ENCODE measurements at regions not wholly inside any gene's neighbourhood (a gene's known extent, or its start where the extent isn't known, plus 50 kb on each side); places are given as distances from the start of the nearest gene placed in this dataset.

DNA sequence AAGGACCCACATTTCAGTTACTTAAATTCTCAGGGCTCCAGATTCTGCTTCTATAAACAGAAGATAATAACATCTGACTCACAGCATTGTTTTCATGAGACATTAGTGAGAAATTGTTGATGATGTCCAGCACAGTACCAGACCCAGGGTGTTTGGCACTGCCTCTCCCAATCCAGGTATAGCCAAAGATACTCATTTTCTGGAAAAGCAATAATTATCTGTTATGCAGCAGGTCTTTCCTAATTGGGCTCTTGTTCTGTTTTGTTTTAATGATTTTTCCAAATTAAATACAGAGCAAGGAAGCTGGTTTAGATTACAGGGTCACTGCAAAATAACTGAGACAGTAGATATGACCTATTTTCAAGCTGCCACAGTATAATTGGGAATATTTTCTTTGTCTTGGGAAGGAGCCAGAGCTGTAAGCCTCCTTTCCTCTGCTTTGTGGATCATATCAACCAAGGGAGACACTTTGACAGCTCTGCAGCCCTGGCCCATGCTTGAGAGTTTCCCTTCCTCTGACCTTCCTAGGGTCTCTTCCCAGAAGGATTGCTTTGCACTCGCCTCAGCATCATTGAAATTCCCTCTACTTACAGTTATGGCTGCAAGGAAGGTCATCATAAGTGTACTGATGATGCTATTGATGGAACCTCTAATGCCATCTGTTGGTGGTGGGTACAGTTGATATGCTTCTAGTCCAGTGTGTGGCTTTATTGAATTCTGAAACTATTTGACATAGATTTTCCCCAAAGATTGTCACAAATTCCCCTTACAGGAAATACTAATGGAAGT, 522.4 kb upstream of the ADAMTS9 start:
- H3K4me1 ChIP-seq (ENCODE audit: low read depth): no peaks in the 10 kb centered on the region
- TF ChIP-seq, protein P1, sequence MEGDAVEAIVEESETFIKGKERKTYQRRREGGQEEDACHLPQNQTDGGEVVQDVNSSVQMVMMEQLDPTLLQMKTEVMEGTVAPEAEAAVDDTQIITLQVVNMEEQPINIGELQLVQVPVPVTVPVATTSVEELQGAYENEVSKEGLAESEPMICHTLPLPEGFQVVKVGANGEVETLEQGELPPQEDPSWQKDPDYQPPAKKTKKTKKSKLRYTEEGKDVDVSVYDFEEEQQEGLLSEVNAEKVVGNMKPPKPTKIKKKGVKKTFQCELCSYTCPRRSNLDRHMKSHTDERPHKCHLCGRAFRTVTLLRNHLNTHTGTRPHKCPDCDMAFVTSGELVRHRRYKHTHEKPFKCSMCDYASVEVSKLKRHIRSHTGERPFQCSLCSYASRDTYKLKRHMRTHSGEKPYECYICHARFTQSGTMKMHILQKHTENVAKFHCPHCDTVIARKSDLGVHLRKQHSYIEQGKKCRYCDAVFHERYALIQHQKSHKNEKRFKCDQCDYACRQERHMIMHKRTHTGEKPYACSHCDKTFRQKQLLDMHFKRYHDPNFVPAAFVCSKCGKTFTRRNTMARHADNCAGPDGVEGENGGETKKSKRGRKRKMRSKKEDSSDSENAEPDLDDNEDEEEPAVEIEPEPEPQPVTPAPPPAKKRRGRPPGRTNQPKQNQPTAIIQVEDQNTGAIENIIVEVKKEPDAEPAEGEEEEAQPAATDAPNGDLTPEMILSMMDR (IDR thresholded peaks at IDR 0.05; ENCODE audit: low read depth, low read length): no peak
- DNase-seq (ENCODE audit: low read depth in 1 of 2, low spot score in 1 of 2): no peak
- no peak overlapping the region for H3K27ac ChIP-seq
- no peaks in the 10 kb centered on the region for H3K36me3 ChIP-seq
- no peak overlapping the region for H3K4me3 ChIP-seq
- H3K9me3 ChIP-seq (ENCODE audit: low read depth): no peaks in the 10 kb centered on the region
- no peaks in the 10 kb centered on the region for H3K27me3 ChIP-seq

DNA sequence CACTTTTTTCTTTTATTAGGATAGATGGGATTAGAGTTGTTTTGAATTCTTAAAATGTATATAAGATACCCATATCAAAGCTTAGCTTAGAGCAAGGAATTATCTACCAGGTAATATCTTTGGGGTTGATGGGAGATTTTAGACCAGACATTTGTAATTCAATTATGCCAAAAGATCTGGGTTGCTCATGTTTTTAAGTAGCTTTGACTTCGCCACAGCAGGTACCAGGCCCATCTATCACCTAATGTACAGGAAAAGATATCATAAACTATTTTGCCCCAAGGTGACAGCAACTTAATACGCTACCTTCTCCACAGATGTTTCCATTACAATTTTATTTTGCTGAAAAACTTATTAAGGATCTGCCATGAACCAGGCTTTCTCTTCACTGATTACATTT, 514.6 kb upstream of the ADAMTS9 start:
- H3K27ac ChIP-seq: no peak overlapping the region
- H3K4me1 ChIP-seq (ENCODE audit: low read depth): no peaks in the 10 kb centered on the region
- TF ChIP-seq, protein P1 (IDR thresholded peaks at IDR 0.05; ENCODE audit: low read depth, low read length): no peak
- no peak for DNase-seq (ENCODE audit: low read depth in 1 of 2, low spot score in 1 of 2)
- no peaks in the 10 kb centered on the region for H3K27me3 ChIP-seq
- no peak overlapping the region for H3K4me3 ChIP-seq
- no peaks in the 10 kb centered on the region for H3K9me3 ChIP-seq (ENCODE audit: low read depth)
- no peaks in the 10 kb centered on the region for H3K36me3 ChIP-seq

DNA sequence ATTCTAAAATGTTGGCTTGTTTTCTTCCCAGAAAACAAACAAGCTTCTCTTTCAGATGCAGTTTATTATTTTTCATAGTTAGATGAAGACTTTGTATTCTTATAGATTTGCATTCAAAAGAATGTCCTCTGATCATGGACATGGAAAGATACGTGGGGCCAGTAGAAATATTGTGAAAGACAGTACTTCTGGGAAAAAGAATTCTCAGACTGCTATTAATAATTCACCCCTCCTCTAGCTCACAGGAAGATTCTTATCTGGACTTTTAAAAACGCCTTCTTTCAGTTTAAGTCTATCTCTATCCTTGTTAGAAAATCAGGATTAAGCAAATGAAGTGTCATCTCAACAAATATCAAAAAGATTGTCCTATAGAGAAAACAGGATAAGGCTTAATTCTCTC, 514.1 kb upstream of the ADAMTS9 start:
- Histone ChIP-seq H3K36me3 (no peaks in the 10 kb centered on the region), H3K4me3 (no peak overlapping the region), H3K27ac (no peak overlapping the region), H3K9me3 (ENCODE audit: low read depth) (no peaks in the 10 kb centered on the region), H3K4me1 (ENCODE audit: low read depth) (no peaks in the 10 kb centered on the region), H3K27me3 (no peaks in the 10 kb centered on the region)
- no peak for DNase-seq (ENCODE audit: low read depth in 1 of 2, low spot score in 1 of 2)
- TF ChIP-seq, protein P1 (IDR thresholded peaks at IDR 0.05; ENCODE audit: low read depth, low read length): no peak

DNA sequence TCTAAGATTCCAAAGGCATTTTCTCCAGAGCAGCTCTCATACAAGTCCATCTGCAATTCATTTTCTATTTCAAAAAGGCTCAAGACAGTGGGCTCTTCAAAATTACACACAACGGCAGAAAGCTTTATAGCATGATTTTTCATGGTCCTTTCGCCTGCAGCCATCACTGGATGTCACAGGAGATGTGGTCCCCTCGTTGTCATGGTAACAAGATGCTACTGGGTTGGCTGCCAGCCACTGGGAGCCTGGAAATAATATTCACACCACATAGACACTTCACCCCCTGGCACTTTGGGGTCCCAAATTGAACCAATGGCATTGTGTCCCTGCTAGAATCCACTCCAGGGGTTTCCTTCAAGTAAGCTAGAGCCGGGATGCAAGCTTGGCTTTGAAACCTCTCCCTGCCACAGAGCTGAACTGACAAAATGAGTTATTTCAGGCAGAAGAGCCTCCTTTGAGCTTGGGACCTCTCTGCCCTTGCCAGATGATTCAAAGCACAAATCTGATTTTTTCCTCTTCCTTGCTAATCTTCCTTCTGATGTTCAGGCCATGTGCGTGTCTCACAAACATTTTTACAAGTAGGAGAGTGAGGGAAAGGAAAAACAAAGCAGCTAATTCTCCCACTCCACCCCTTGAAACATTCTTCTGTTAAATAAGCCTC, 512.6 kb upstream of the ADAMTS9 start:
- no peaks in the 10 kb centered on the region for H3K4me1 ChIP-seq (ENCODE audit: low read depth)
- no peaks in the 10 kb centered on the region for H3K9me3 ChIP-seq (ENCODE audit: low read depth)
- H3K27ac ChIP-seq: no peak overlapping the region
- DNase-seq (ENCODE audit: low read depth in 1 of 2, low spot score in 1 of 2): no peak
- no peak overlapping the region for H3K4me3 ChIP-seq
- H3K27me3 ChIP-seq: no peaks in the 10 kb centered on the region
- TF ChIP-seq, protein P1 (IDR thresholded peaks at IDR 0.05; ENCODE audit: low read depth, low read length): no peak
- H3K36me3 ChIP-seq: no peaks in the 10 kb centered on the region

DNA sequence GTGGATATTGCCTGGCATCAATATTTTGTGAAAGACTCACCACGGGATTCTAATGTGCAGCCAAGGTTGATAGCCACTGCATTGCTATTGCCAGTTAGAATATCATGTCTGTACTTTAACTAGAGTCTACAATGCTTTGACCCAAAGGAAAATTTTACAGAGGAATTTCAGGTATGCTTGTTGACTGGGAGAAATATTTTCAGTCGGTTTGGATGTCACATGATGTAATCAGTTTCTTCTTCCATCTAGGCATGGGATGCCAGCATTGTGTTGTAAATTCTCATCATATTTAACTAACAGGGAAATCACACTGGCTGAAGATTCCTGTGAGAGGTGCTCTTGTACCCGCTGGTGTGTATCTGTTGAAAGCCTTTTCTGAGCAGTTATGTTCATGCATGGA, 508.9 kb upstream of the ADAMTS9 start:
- DNase-seq (ENCODE audit: low read depth in 1 of 2, low spot score in 1 of 2): peak in 1 of 2 donors; percentile 21
- TF ChIP-seq, protein P1 (IDR thresholded peaks at IDR 0.05; ENCODE audit: low read depth, low read length): no peak
- no peaks in the 10 kb centered on the region for H3K27me3 ChIP-seq
- H3K27ac ChIP-seq: no peak overlapping the region
- no peaks in the 10 kb centered on the region for H3K4me1 ChIP-seq (ENCODE audit: low read depth)
- H3K4me3 ChIP-seq: no peak overlapping the region
- no peaks in the 10 kb centered on the region for H3K9me3 ChIP-seq (ENCODE audit: low read depth)
- H3K36me3 ChIP-seq: no peaks in the 10 kb centered on the region
